ENCODE measurements at regions not wholly inside any gene's neighbourhood (a gene's known extent, or its start where the extent isn't known, plus 50 kb on each side); places are given as distances from the start of the nearest gene placed in this dataset.

GRCh38 chr6:48735846-48736245 is 624.8 kb upstream of the PTCHD4 start:
- TF ChIP-seq CTCF (IDR thresholded peaks at IDR 0.05; ENCODE audit: low read depth, low read length) = no peak
- POLR2A ChIA-PET = no interaction called here
- CTCF ChIA-PET = interaction anchor here (0.6 to 1.5 kb wide), 4 partner anchors 20 to 948 kb away, joined by 3 to 4 read pairs (median 4); no protein-coding TSS in a partner anchor

GRCh38 chr6:48733581-48733980 is 622.6 kb upstream of the PTCHD4 start:
- CTCF ChIA-PET = no interaction called here
- Histone ChIP-seq H3K4me3 (ENCODE audit: low read depth, low read length) (no peak overlapping the region), H3K27me3 (ENCODE audit: control insufficient read depth, insufficient read depth, low read length) (no peaks in the 10 kb centered on the region), H3K27ac (ENCODE audit: low read depth, low read length) (no peak overlapping the region), H3K9me3 (ENCODE audit: control insufficient read depth, insufficient read depth, low read length) (no peaks in the 10 kb centered on the region)
- no peak for DNase-seq (ENCODE audit: low read depth, low spot score)
- POLR2A ChIA-PET = no interaction called here
- no peak for TF ChIP-seq CTCF (IDR thresholded peaks at IDR 0.05; ENCODE audit: low read depth, low read length)

More at GRCh38 chr6:48735846-48736245, 624.8 kb upstream of the PTCHD4 start:
- no peak overlapping the region for H3K4me3 ChIP-seq (ENCODE audit: low read depth, low read length)
- H3K27ac ChIP-seq (ENCODE audit: low read depth, low read length) = no peak overlapping the region
- H3K27me3 ChIP-seq (ENCODE audit: control insufficient read depth, insufficient read depth, low read length) = no peaks in the 10 kb centered on the region
- no peak for DNase-seq (ENCODE audit: low read depth, low spot score)
- H3K9me3 ChIP-seq (ENCODE audit: control insufficient read depth, insufficient read depth, low read length) = no peaks in the 10 kb centered on the region

GRCh38 chr6:48714699-48715098 is 603.7 kb upstream of the PTCHD4 start:
- TF ChIP-seq CTCF (IDR thresholded peaks at IDR 0.05; ENCODE audit: low read depth, low read length) = no peak
- ChIA-PET POLR2A (no interaction called here), CTCF (no interaction called here)
- DNase-seq (ENCODE audit: low read depth, low spot score) = no peak
- Histone ChIP-seq H3K9me3 (ENCODE audit: control insufficient read depth, insufficient read depth, low read length) (no peaks in the 10 kb centered on the region), H3K27me3 (ENCODE audit: control insufficient read depth, insufficient read depth, low read length) (no peaks in the 10 kb centered on the region), H3K27ac (ENCODE audit: low read depth, low read length) (no peak overlapping the region), H3K4me3 (ENCODE audit: low read depth, low read length) (no peak overlapping the region)

- ChIA-PET CTCF (no interaction called here), POLR2A (no interaction called here)
- no peaks in the 10 kb centered on the region for H3K27me3 ChIP-seq (ENCODE audit: control insufficient read depth, insufficient read depth, low read length)
- H3K4me3 ChIP-seq (ENCODE audit: low read depth, low read length) = no peak overlapping the region
- no peak for TF ChIP-seq CTCF (IDR thresholded peaks at IDR 0.05; ENCODE audit: low read depth, low read length)
- no peak overlapping the region for H3K27ac ChIP-seq (ENCODE audit: low read depth, low read length)
- no peaks in the 10 kb centered on the region for H3K9me3 ChIP-seq (ENCODE audit: control insufficient read depth, insufficient read depth, low read length)
- DNase-seq (ENCODE audit: low read depth, low spot score) = no peak
These were observed 603.3 kb upstream of the PTCHD4 start for GRCh38 chr6:48714250-48714649.

GRCh38 chr6:48713612-48714011 is 602.6 kb upstream of the PTCHD4 start:
- no peaks in the 10 kb centered on the region for H3K9me3 ChIP-seq (ENCODE audit: control insufficient read depth, insufficient read depth, low read length)
- TF ChIP-seq CTCF (IDR thresholded peaks at IDR 0.05; ENCODE audit: low read depth, low read length) = no peak
- H3K27me3 ChIP-seq (ENCODE audit: control insufficient read depth, insufficient read depth, low read length) = no peaks in the 10 kb centered on the region
- DNase-seq (ENCODE audit: low read depth, low spot score) = no peak
- ChIA-PET CTCF (no interaction called here), POLR2A (no interaction called here)
- no peak overlapping the region for H3K27ac ChIP-seq (ENCODE audit: low read depth, low read length)
- no peak overlapping the region for H3K4me3 ChIP-seq (ENCODE audit: low read depth, low read length)
